ENCODE measurements at regions not wholly inside any gene's neighbourhood (a gene's known extent, or its start where the extent isn't known, plus 50 kb on each side); places are given as distances from the start of the nearest gene placed in this dataset.

GRCh38 chr10:4532467-4532866, 293.5 kb upstream of the AKR1E2 start:
- Histone ChIP-seq H4K20me1 (ENCODE audit: insufficient read depth) (no peaks in the 10 kb centered on the region), H3K4me2 (ENCODE audit: unreplicated experiment) (peak overlapping the region; percentile 97), H3K9ac (peak overlapping the region; percentile 79), H3K9me3 (ENCODE audit: low read depth) (no peaks in the 10 kb centered on the region), H3K9me2 (ENCODE audit: insufficient read depth) (no peaks in the 10 kb centered on the region), H3K27me3 (replicated peaks; ENCODE audit: insufficient read depth) (no peaks in the 10 kb centered on the region), H3K36me3 (ENCODE audit: low read depth) (no peaks in the 10 kb centered on the region), H3K79me2 (ENCODE audit: insufficient read depth) (no peaks in the 10 kb centered on the region), H3F3A (ENCODE audit: insufficient read depth) (peaks cover 30% of the 10 kb centered on the region), H3K4me1 (ENCODE audit: insufficient read depth) (peaks cover 36% of the 10 kb centered on the region), H3K4me3 (peak overlapping the region; percentile 58), H2AFZ (peak overlapping the region; percentile 47), H3K27ac (peak overlapping the region; percentile 98)
- in situ Hi-C loops (cut with MboI) = no loop called here
- DNase-seq = peak; percentile 90
- WGBS, 2 experiments (ENCODE audit: low coverage in 1 of 2, low lambda C conversion rate in 2 of 2, missing lambda C conversion rate in 2 of 2) = 1 to 3% methylated on average over 3 of the region's 3 CpGs
- TF ChIP-seq EZH2 (IDR thresholded peaks at IDR 0.05; ENCODE audit: insufficient read depth, poor library complexity, severe bottlenecking) = no peak
- TF ChIP-seq EZH2phosphoT487 (IDR thresholded peaks at IDR 0.05; ENCODE audit: insufficient read depth, low read depth) = no peak

- peak overlapping the region; percentile 47 for H2AFZ ChIP-seq
These were observed 294.0 kb upstream of the AKR1E2 start for GRCh38 chr10:4532011-4532410.

GRCh38 chr10:4529266-4529665, 296.7 kb upstream of the AKR1E2 start:
- Histone ChIP-seq H3K9me2 (ENCODE audit: insufficient read depth) (no peaks in the 10 kb centered on the region), H3K27ac (no peak overlapping the region), H3K4me3 (no peak overlapping the region), H3F3A (ENCODE audit: insufficient read depth) (peaks cover 44% of the 10 kb centered on the region), H3K4me2 (ENCODE audit: unreplicated experiment) (no peak overlapping the region), H3K4me1 (ENCODE audit: insufficient read depth) (peaks cover 53% of the 10 kb centered on the region), H3K36me3 (ENCODE audit: low read depth) (no peaks in the 10 kb centered on the region), H3K9me3 (ENCODE audit: low read depth) (no peaks in the 10 kb centered on the region), H3K79me2 (ENCODE audit: insufficient read depth) (no peaks in the 10 kb centered on the region), H3K9ac (no peak overlapping the region), H4K20me1 (ENCODE audit: insufficient read depth) (no peaks in the 10 kb centered on the region), H2AFZ (no peak overlapping the region), H3K27me3 (replicated peaks; ENCODE audit: insufficient read depth) (no peaks in the 10 kb centered on the region)
- in situ Hi-C loops (cut with MboI) = no loop called here
- TF ChIP-seq EZH2phosphoT487 (IDR thresholded peaks at IDR 0.05; ENCODE audit: insufficient read depth, low read depth) (no peak), EZH2 (IDR thresholded peaks at IDR 0.05; ENCODE audit: insufficient read depth, poor library complexity, severe bottlenecking) (no peak)
- no peak for DNase-seq

More at GRCh38 chr10:4532011-4532410, 294.0 kb upstream of the AKR1E2 start:
- Histone ChIP-seq H3K27me3 (replicated peaks; ENCODE audit: insufficient read depth) (no peaks in the 10 kb centered on the region), H3K9me2 (ENCODE audit: insufficient read depth) (no peaks in the 10 kb centered on the region), H3K9ac (peak overlapping the region; percentile 79), H3K27ac (peak overlapping the region; percentile 98), H3K4me1 (ENCODE audit: insufficient read depth) (peaks cover 41% of the 10 kb centered on the region), H3K9me3 (ENCODE audit: low read depth) (no peaks in the 10 kb centered on the region), H4K20me1 (ENCODE audit: insufficient read depth) (no peaks in the 10 kb centered on the region), H3K4me3 (peak overlapping the region; percentile 58; the same call in 1 of the 2 replicates), H3K4me2 (ENCODE audit: unreplicated experiment) (peak overlapping the region; percentile 97), H3F3A (ENCODE audit: insufficient read depth) (peaks cover 34% of the 10 kb centered on the region), H3K36me3 (ENCODE audit: low read depth) (no peaks in the 10 kb centered on the region), H3K79me2 (ENCODE audit: insufficient read depth) (no peaks in the 10 kb centered on the region)
- TF ChIP-seq EZH2 (IDR thresholded peaks at IDR 0.05; ENCODE audit: insufficient read depth, poor library complexity, severe bottlenecking) (no peak), EZH2phosphoT487 (IDR thresholded peaks at IDR 0.05; ENCODE audit: insufficient read depth, low read depth) (no peak)
- in situ Hi-C loops (cut with MboI) = no loop called here
- WGBS, 2 experiments (ENCODE audit: low coverage in 1 of 2, low lambda C conversion rate in 2 of 2, missing lambda C conversion rate in 2 of 2) = 14 to 36% methylated on average over 1 of the region's 1 CpG
- DNase-seq = peak; percentile 55

- no peak for TF ChIP-seq EZH2phosphoT487 (IDR thresholded peaks at IDR 0.05; ENCODE audit: insufficient read depth, low read depth)
- TF ChIP-seq EZH2 (IDR thresholded peaks at IDR 0.05; ENCODE audit: insufficient read depth, poor library complexity, severe bottlenecking) = no peak
- Histone ChIP-seq H3K9me3 (ENCODE audit: low read depth) (no peaks in the 10 kb centered on the region), H3K4me3 (0 out of 2 replicates have a peak overlapping the region, but pooled peaks have one; percentile 1), H3K36me3 (ENCODE audit: low read depth) (no peaks in the 10 kb centered on the region), H3K27me3 (replicated peaks; ENCODE audit: insufficient read depth) (no peaks in the 10 kb centered on the region), H3K9ac (peak overlapping the region; percentile 47), H3K4me2 (ENCODE audit: unreplicated experiment) (peak overlapping the region; percentile 59), H2AFZ (peak overlapping the region; percentile 38), H3K4me1 (ENCODE audit: insufficient read depth) (peaks cover 41% of the 10 kb centered on the region), H3K79me2 (ENCODE audit: insufficient read depth) (no peaks in the 10 kb centered on the region), H3K27ac (peak overlapping the region; percentile 77), H3F3A (ENCODE audit: insufficient read depth) (peaks cover 33% of the 10 kb centered on the region), H4K20me1 (ENCODE audit: insufficient read depth) (no peaks in the 10 kb centered on the region), H3K9me2 (ENCODE audit: insufficient read depth) (no peaks in the 10 kb centered on the region)
- in situ Hi-C loops (cut with MboI) = no loop called here
- WGBS, 2 experiments (ENCODE audit: low coverage in 1 of 2, low lambda C conversion rate in 2 of 2, missing lambda C conversion rate in 2 of 2) = 2% methylated on average over 7 of the region's 7 CpGs
- DNase-seq = peak; percentile 71
These were observed 298.6 kb upstream of the AKR1E2 start for GRCh38 chr10:4527281-4527970.
